K562 (cell line): ENCODE measurements at regions not wholly inside any gene's neighbourhood (a gene's known extent, or its start where the extent isn't known, plus 50 kb on each side); places are given as distances from the start of the nearest gene placed in this dataset.

Source experiments
- ATAC-seq: fragments of 200-7000 bp; cut with Tn5 transposase; 3 replicates; pipeline ENCODE4 v1.9.1; 2020; ENCODE audit warnings: moderate library complexity
- BruUV-seq: library from RNA; stranded (reverse); fragments of 400-500 nt; replicated peaks from 2 replicates; lab custom pipeline; 2021; lab: Mats Ljungman, UMichigan
- CTCF ChIA-PET: fragments of 300-600 bp; formaldehyde crosslinking; extraction: SDS; loops from one replicate; lab custom pipeline; 2021; ENCODE audit warnings: low intra/inter-chr PET ratio; lab: Yijun Ruan, JAX
- POLR2A ChIA-PET: fragments of 300-600, 350-650 bp; sonication (Branson Sonifier 250); formaldehyde crosslinking; extraction: SDS; loops from one replicate; lab custom pipeline; 2021; ENCODE audit warnings: antibody characterized with exemption, inconsistent platforms; lab: Yijun Ruan, JAX
- DNase-seq, 4 experiments: peaks; one replicate each; pipeline versions ENCODE4 v3.0.0 to v3.0.0-alpha.2; 2011 to 2018; ENCODE audit warnings: low spot score in 3 of 4, mixed read lengths in 3 of 4; ENCODE audit errors: extremely low read depth in 1 of 4
- FAIRE-seq: peaks from 2 replicates; lab custom pipeline; 2011; peaks lifted over from hg19 to GRCh38; lab: Jason Lieb, UNC
- H2AFZ ChIP-seq: 2 replicates; pipeline ENCODE4 v1.6.0; 2011; ENCODE audit warnings: low read depth, low read length, control low read depth, inconsistent platforms
- H3K27ac ChIP-seq: fragments of 200-600 bp; 3 replicates; pipeline ENCODE4 v1.8.0; 2011; ENCODE audit warnings: low read depth, mild to moderate bottlenecking, control low read depth, inconsistent platforms, low read length, moderate library complexity, mixed read lengths; ENCODE audit errors: extremely low read depth
- H3K27me3 ChIP-seq, 2 experiments: fragments of 300-600 bp in 1 of 2; 2 replicates in 1 of 2; 3 replicates in 1 of 2; pipeline versions ENCODE4 v1.6.0 to v1.8.0; 2011; ENCODE audit warnings: inconsistent platforms in 2 of 2, low read length in 2 of 2, mild to moderate bottlenecking in 1 of 2, mixed read lengths in 1 of 2, moderate library complexity in 1 of 2; ENCODE audit not compliant: control insufficient read depth in 2 of 2, insufficient read depth in 2 of 2
- H3K36me3 ChIP-seq: fragments of 300-600 bp; 3 replicates; pipeline ENCODE4 v1.8.0; 2011; ENCODE audit warnings: mild to moderate bottlenecking, low read length, inconsistent platforms; ENCODE audit not compliant: control insufficient read depth, insufficient read depth
- H3K4me1 ChIP-seq, 2 experiments: fragments of 200-600 bp in 1 of 2; replicated peaks in 1 of 2; 2 replicates in 1 of 2; 3 replicates in 1 of 2; pipeline versions ENCODE4 v1.5.1 to v1.8.0; 2011; ENCODE audit warnings: inconsistent platforms in 2 of 2, low read length in 2 of 2, mild to moderate bottlenecking in 1 of 2, mixed read lengths in 1 of 2, moderate library complexity in 1 of 2; ENCODE audit not compliant: control insufficient read depth in 2 of 2, insufficient read depth in 2 of 2
- H3K4me2 ChIP-seq: 2 replicates; pipeline ENCODE4 v1.6.1; 2011; ENCODE audit warnings: low read length, control low read depth, inconsistent platforms, mixed read lengths; ENCODE audit not compliant: insufficient read depth
- H3K4me3 ChIP-seq: fragments of 200-600 bp; sonication (generic), shearing (Covaris generic); 2 replicates; pipeline ENCODE4 v1.5.1; 2016; ENCODE audit warnings: control low read depth, inconsistent platforms
- H3K79me2 ChIP-seq: fragments of 200-600 bp; 3 replicates; pipeline ENCODE4 v1.8.0; 2011; ENCODE audit warnings: low read length, inconsistent platforms; ENCODE audit not compliant: control insufficient read depth, insufficient read depth
- H3K9ac ChIP-seq, 2 experiments: 2 replicates each; pipeline versions ENCODE4 v1.6.0 to v1.6.1; 2011; ENCODE audit warnings: low read depth in 2 of 2, low read length in 2 of 2, control low read depth in 1 of 2, inconsistent platforms in 1 of 2, mild to moderate bottlenecking in 1 of 2, mixed read lengths in 1 of 2; ENCODE audit not compliant: insufficient read depth in 1 of 2
- H3K9me1 ChIP-seq: one replicate; pipeline ENCODE4 v1.6.0; 2011; ENCODE audit warnings: inconsistent platforms, mild to moderate bottlenecking, low read length, moderate library complexity; ENCODE audit not compliant: control insufficient read depth, insufficient read depth
- H3K9me3 ChIP-seq: replicated peaks from 2 replicates; pipeline ENCODE4 v1.5.1; 2011; ENCODE audit warnings: low read depth, low read length, inconsistent platforms; ENCODE audit not compliant: control insufficient read depth, insufficient read depth
- H4K20me1 ChIP-seq: replicated peaks from 2 replicates; pipeline ENCODE4 v1.6.1; 2011; ENCODE audit warnings: low read length, inconsistent platforms, mixed read lengths; ENCODE audit not compliant: control insufficient read depth, insufficient read depth
- BCOR ChIP-seq: fragments of 450-650 bp; IDR thresholded peaks from 2 replicates; pipeline ENCODE4 v1.6.1; 2016
- FOXA3 ChIP-seq, 2 experiments: fragments of 450-650 bp in 1 of 2; sonication (generic) in 1 of 2; formaldehyde crosslinking; IDR thresholded peaks in 1 of 2; conservative IDR thresholded peaks in 1 of 2; 2 replicates each; pipeline versions ENCODE4 v1.4.0 to v1.8.0; 2020 to 2022; ENCODE audit warnings: mild to moderate bottlenecking in 2 of 2, missing genetic modification reagents in 1 of 2
- HDAC3 ChIP-seq: fragments of 450-650 bp; IDR thresholded peaks from 2 replicates; pipeline ENCODE4 v1.6.1; 2018; ENCODE audit warnings: borderline replicate concordance, mild to moderate bottlenecking, moderate library complexity; ENCODE audit not compliant: partially characterized antibody
- IRF2 ChIP-seq: sonication (generic); formaldehyde crosslinking; IDR thresholded peaks from 2 replicates; pipeline ENCODE4 v1.8.1; 2022; ENCODE audit warnings: mild to moderate bottlenecking, missing genetic modification reagents
- MCM2 ChIP-seq: fragments of 450-650 bp; IDR thresholded peaks from 2 replicates; pipeline ENCODE4 v1.6.1; 2017; ENCODE audit warnings: low read depth, mild to moderate bottlenecking
- NR4A1 ChIP-seq, 2 experiments: fragments of 250-450 bp in 1 of 2; fragments of 450-650 bp in 1 of 2; sonication (Bioruptor Pico) in 1 of 2; IDR thresholded peaks; 2 replicates each; pipeline versions ENCODE4 v1.4.0 to v1.6.1; 2016 to 2020; ENCODE audit warnings: mild to moderate bottlenecking in 2 of 2, missing compliant biosample characterization in 1 of 2, missing genetic modification characterization in 1 of 2, moderate library complexity in 1 of 2
- PRMT5 ChIP-seq: sonication (generic); formaldehyde crosslinking; IDR thresholded peaks from 2 replicates; pipeline ENCODE4 v1.5.0; 2020; ENCODE audit warnings: missing genetic modification reagents
- SMAD1 ChIP-seq: fragments of 150-350 bp; IDR thresholded peaks from 2 replicates; pipeline ENCODE4 v1.6.1; 2014; ENCODE audit warnings: low read length, low read depth; ENCODE audit not compliant: partially characterized antibody
- STAT5A ChIP-seq: IDR thresholded peaks from 2 replicates; pipeline ENCODE4 v1.6.1; 2012; ENCODE audit warnings: low read length, inconsistent platforms, borderline replicate concordance
- TAF15 ChIP-seq: fragments of 200-400 bp; formaldehyde crosslinking; IDR thresholded peaks from 2 replicates; pipeline ENCODE4 v1.6.1; 2017; ENCODE audit warnings: mild to moderate bottlenecking, low read depth, low read length, moderate library complexity
- TAF9B ChIP-seq: fragments of 450-650 bp; IDR thresholded peaks from 2 replicates; pipeline ENCODE4 v1.6.1; 2018; ENCODE audit warnings: mild to moderate bottlenecking; ENCODE audit not compliant: partially characterized antibody
- TFAM ChIP-seq: fragments of 250-450 bp; sonication (Bioruptor Pico); conservative IDR thresholded peaks from 2 replicates; pipeline ENCODE4 v1.5.0; 2021; ENCODE audit warnings: mild to moderate bottlenecking, moderate library complexity
- ZNF644 ChIP-seq: fragments of 200-800 bp; sonication (Bioruptor generic); IDR thresholded peaks from 2 replicates; pipeline ENCODE4 v1.6.1; 2016; ENCODE audit warnings: low read depth, missing genetic modification characterization, missing compliant biosample characterization
- WGBS: fragments of 100-300 bp; shearing (Covaris generic); methylation state at CpG from one replicate; pipeline ENCODE4 v1.1.6; 2016; ENCODE audit warnings: low coverage, mixed read lengths; ENCODE audit not compliant: insufficient coverage; ENCODE audit errors: missing lambda C conversion rate; 5-methylcytosine and 5-hydroxymethylcytosine counted together
- in situ Hi-C: fragments of 300-500 bp; cut with MboI; formaldehyde crosslinking; loops from 4 replicates; pipeline ENCODE4 v1.15.0; 2018; ENCODE audit warnings: inconsistent platforms, mixed read lengths
- intact Hi-C: fragments of 100-400 bp; cut with micrococcal nuclease; formaldehyde crosslinking; loops from 2 replicates; pipeline ENCODE4 v1.14.2; 2022
- TF ChIP-seq, protein P1 (sequence below): fragments of 250-450 bp; sonication (Bioruptor Pico); IDR thresholded peaks from 2 replicates; pipeline ENCODE4 v1.9.0; 2021; ENCODE audit warnings: mild to moderate bottlenecking
- TF ChIP-seq, protein P2 (sequence below), 2 experiments: IDR thresholded peaks in 1 of 2; conservative IDR thresholded peaks in 1 of 2; 2 replicates each; pipeline ENCODE4 v1.6.1; 2016; ENCODE audit warnings: low read depth in 2 of 2, mild to moderate bottlenecking in 1 of 2, missing compliant biosample characterization in 1 of 2, missing genetic modification characterization in 1 of 2, moderate library complexity in 1 of 2
- TF ChIP-seq, protein P3 (sequence below): conservative IDR thresholded peaks from 2 replicates; pipeline ENCODE4 v1.6.1; 2011; ENCODE audit warnings: low read depth, mild to moderate bottlenecking, low read length; ENCODE audit not compliant: control insufficient read depth
- TF ChIP-seq, protein P4 (sequence below): fragments of 450-650 bp; formaldehyde crosslinking; IDR thresholded peaks from 2 replicates; pipeline ENCODE4 v1.4.0; 2020; ENCODE audit warnings: mild to moderate bottlenecking, mixed read lengths

DNA sequence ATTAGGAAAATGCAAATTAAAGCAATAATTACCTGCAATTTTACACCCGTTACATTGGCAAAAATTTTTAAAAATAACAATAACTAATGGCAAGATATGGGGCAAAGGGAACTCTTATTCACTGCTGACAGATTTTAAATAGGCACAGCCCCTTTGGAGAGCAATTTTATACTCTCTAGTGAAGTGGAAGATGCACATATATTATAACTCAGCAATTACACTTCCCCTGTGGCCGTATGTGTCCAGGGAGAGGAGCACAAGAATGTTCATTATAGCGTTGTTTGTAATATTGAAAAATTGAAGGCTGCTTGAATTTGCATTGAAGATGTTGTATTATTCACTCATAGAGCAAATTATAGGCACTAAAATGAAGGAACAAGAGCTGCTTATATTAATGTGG, 488.3 kb upstream of the ATXN7L3B start:
- WGBS, result 21% methylated on average over 3 of the region's 3 CpGs
- TF ChIP-seq FOXA3 (CRISPR knock-in tag; conservative IDR thresholded peaks at IDR 0.05 in 1 of 2, IDR thresholded peaks at IDR 0.05 in 1 of 2) (no peak), PRMT5 (CRISPR knock-in tag) (no peak), TAF9B (no peak), TAF15 (no peak), HDAC3 (no peak), TFAM (CRISPR knock-in tag) (no peak), BCOR (no peak), MCM2 (no peak), SMAD1 (no peak), NR4A1 (CRISPR knock-in tag; IDR thresholded peaks at IDR 0.05) (no peak), NR4A1 (tag; IDR thresholded peaks at IDR 0.05) (no peak), IRF2 (CRISPR knock-in tag) (no peak), STAT5A (no peak), ZNF644 (tag) (no peak)
- TF ChIP-seq, protein P1, sequence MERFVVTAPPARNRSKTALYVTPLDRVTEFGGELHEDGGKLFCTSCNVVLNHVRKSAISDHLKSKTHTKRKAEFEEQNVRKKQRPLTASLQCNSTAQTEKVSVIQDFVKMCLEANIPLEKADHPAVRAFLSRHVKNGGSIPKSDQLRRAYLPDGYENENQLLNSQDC (CRISPR knock-in tag), result no peak
- TF ChIP-seq, protein P2, sequence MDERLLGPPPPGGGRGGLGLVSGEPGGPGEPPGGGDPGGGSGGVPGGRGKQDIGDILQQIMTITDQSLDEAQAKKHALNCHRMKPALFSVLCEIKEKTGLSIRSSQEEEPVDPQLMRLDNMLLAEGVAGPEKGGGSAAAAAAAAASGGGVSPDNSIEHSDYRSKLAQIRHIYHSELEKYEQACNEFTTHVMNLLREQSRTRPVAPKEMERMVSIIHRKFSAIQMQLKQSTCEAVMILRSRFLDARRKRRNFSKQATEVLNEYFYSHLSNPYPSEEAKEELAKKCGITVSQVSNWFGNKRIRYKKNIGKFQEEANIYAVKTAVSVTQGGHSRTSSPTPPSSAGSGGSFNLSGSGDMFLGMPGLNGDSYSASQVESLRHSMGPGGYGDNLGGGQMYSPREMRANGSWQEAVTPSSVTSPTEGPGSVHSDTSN (CRISPR knock-in tag; IDR thresholded peaks at IDR 0.05; ENCODE audit: low read depth), result no peak
- TF ChIP-seq, protein P2 (tag; conservative IDR thresholded peaks at IDR 0.05; ENCODE audit: low read depth), result no peak
- TF ChIP-seq, protein P3, sequence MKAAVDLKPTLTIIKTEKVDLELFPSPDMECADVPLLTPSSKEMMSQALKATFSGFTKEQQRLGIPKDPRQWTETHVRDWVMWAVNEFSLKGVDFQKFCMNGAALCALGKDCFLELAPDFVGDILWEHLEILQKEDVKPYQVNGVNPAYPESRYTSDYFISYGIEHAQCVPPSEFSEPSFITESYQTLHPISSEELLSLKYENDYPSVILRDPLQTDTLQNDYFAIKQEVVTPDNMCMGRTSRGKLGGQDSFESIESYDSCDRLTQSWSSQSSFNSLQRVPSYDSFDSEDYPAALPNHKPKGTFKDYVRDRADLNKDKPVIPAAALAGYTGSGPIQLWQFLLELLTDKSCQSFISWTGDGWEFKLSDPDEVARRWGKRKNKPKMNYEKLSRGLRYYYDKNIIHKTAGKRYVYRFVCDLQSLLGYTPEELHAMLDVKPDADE, result no peak
- TF ChIP-seq, protein P4, sequence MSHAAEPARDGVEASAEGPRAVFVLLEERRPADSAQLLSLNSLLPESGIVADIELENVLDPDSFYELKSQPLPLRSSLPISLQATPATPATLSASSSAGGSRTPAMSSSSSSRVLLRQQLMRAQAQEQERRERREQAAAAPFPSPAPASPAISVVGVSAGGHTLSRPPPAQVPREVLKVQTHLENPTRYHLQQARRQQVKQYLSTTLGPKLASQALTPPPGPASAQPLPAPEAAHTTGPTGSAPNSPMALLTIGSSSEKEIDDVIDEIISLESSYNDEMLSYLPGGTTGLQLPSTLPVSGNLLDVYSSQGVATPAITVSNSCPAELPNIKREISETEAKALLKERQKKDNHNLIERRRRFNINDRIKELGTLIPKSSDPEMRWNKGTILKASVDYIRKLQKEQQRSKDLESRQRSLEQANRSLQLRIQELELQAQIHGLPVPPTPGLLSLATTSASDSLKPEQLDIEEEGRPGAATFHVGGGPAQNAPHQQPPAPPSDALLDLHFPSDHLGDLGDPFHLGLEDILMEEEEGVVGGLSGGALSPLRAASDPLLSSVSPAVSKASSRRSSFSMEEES, result no peak

More for the DNA sequence above, 488.3 kb upstream of the ATXN7L3B start:
- Histone ChIP-seq H3K9me3 (no peaks in the 10 kb centered on the region), H3K27me3 (no peaks in the 10 kb centered on the region), H3K4me2 (no peak overlapping the region), H3K4me1 (no peaks in the 10 kb centered on the region), H2AFZ (no peak overlapping the region), H3K36me3 (no peaks in the 10 kb centered on the region), H3K4me3 (no peak overlapping the region), H3K9ac (no peak overlapping the region), H4K20me1 (no peaks in the 10 kb centered on the region), H3K79me2 (no peaks in the 10 kb centered on the region), H3K27ac (no peak overlapping the region), H3K9me1 (no peaks in the 10 kb centered on the region)
- DNase-seq (no peak), FAIRE-seq (no peak), ATAC-seq (no peak)
- ChIA-PET CTCF (no interaction called here), POLR2A (no interaction called here)
- in situ Hi-C loops (no loop called here), intact Hi-C loops (no loop called here)
- no TSS peak for BruUV-seq
